ENCODE measurements at regions not wholly inside any gene's neighbourhood (a gene's known extent, or its start where the extent isn't known, plus 50 kb on each side); places are given as distances from the start of the nearest gene placed in this dataset.

GRCh38 chr17:17425005-17425404, 51.8 kb upstream of the MED9 start:
- no peak for TF ChIP-seq POLR2A (IDR thresholded peaks at IDR 0.05)
- TF ChIP-seq, protein P1, sequence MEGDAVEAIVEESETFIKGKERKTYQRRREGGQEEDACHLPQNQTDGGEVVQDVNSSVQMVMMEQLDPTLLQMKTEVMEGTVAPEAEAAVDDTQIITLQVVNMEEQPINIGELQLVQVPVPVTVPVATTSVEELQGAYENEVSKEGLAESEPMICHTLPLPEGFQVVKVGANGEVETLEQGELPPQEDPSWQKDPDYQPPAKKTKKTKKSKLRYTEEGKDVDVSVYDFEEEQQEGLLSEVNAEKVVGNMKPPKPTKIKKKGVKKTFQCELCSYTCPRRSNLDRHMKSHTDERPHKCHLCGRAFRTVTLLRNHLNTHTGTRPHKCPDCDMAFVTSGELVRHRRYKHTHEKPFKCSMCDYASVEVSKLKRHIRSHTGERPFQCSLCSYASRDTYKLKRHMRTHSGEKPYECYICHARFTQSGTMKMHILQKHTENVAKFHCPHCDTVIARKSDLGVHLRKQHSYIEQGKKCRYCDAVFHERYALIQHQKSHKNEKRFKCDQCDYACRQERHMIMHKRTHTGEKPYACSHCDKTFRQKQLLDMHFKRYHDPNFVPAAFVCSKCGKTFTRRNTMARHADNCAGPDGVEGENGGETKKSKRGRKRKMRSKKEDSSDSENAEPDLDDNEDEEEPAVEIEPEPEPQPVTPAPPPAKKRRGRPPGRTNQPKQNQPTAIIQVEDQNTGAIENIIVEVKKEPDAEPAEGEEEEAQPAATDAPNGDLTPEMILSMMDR (IDR thresholded peaks at IDR 0.05), result no peak
